Hematopoietic multipotent progenitor cell treated with erythropoietin and hydrocortisone succinate and interleukin-3 and kit ligand, for 6 days (in vitro differentiated cells): ENCODE measurements at regions not wholly inside any gene's neighbourhood (a gene's known extent, or its start where the extent isn't known, plus 50 kb on each side); places are given as distances from the start of the nearest gene placed in this dataset.
"Not testable (repeated sequence)": the region's sequence is repeated elsewhere in the genome, so short reads cannot be mapped to it uniquely, and the experiment has no call there.

ENCODE experiments used
- DNase-seq: peaks from one replicate; pipeline ENCODE4 v3.0.0-alpha.2; 2015

- DNase-seq: peak; percentile 43
Observed at GRCh38 chr1:182259968-182260367, 131.6 kb downstream of the GLUL start.

- DNase-seq: peak; percentile 100
Observed at GRCh38 chr1:182259229-182259872, 132.2 kb downstream of the GLUL start.

- DNase-seq: peak; percentile 97
Observed at GRCh38 chr1:182257369-182258063, 134.1 kb downstream of the GLUL start.

- peak; percentile 88 for DNase-seq
Observed at GRCh38 chr1:182256931-182257330, 134.7 kb downstream of the GLUL start.

- no peak for DNase-seq
Observed at GRCh38 chr1:182255494-182255893, 136.1 kb downstream of the GLUL start.

GRCh38 chr1:182253319-182253860 lies 138.2 kb downstream of the GLUL start:
- DNase-seq: peak; percentile 61

- no peak for DNase-seq
Observed at GRCh38 chr1:182251561-182251960, 140.0 kb downstream of the GLUL start.

- no peak for DNase-seq
Observed at GRCh38 chr1:182249201-182249676, 142.4 kb downstream of the GLUL start.

- DNase-seq: no peak
Observed at GRCh38 chr1:182248721-182249120, 142.9 kb downstream of the GLUL start.

GRCh38 chr1:182247813-182248212 lies 143.8 kb downstream of the GLUL start:
- not testable (repeated sequence) for DNase-seq

GRCh38 chr1:182246783-182247182 lies 144.8 kb downstream of the GLUL start:
- no peak for DNase-seq

- DNase-seq: no peak
Observed at GRCh38 chr1:182245040-182245439, 146.6 kb downstream of the GLUL start.

- no peak for DNase-seq
Observed at GRCh38 chr1:182244451-182244850, 147.1 kb downstream of the GLUL start.

GRCh38 chr1:182242641-182243040 lies 148.9 kb downstream of the GLUL start:
- DNase-seq: no peak

GRCh38 chr1:182240085-182240484 lies 151.5 kb downstream of the GLUL start:
- no peak for DNase-seq

- DNase-seq: no peak
Observed at GRCh38 chr1:182238421-182238820, 153.2 kb downstream of the GLUL start.

- no peak for DNase-seq
Observed at GRCh38 chr1:182237329-182237728, 154.3 kb downstream of the GLUL start.

GRCh38 chr1:182236651-182237077 lies 154.9 kb downstream of the GLUL start:
- no peak for DNase-seq

- DNase-seq: peak; percentile 96
Observed at GRCh38 chr1:182235952-182236650, 155.5 kb downstream of the GLUL start.

GRCh38 chr1:182235604-182235951 lies 156.0 kb downstream of the GLUL start:
- DNase-seq: no peak

- peak; percentile 51 for DNase-seq
Observed at GRCh38 chr1:182229921-182230491, 161.6 kb downstream of the GLUL start.

- DNase-seq: no peak
Observed at GRCh38 chr1:182229451-182229850, 162.1 kb downstream of the GLUL start.

GRCh38 chr1:182227864-182228547 lies 163.6 kb downstream of the GLUL start:
- DNase-seq: no peak
